ENCODE measurements at regions not wholly inside any gene's neighbourhood (a gene's known extent, or its start where the extent isn't known, plus 50 kb on each side); places are given as distances from the start of the nearest gene placed in this dataset.

GRCh38 chr13:84131249-84131648 lies 249.0 kb upstream of the SLITRK1 start:
- TF ChIP-seq POLR2A (IDR thresholded peaks at IDR 0.05) (no peak), CTCF (IDR thresholded peaks at IDR 0.05 in 4 of 5, conservative IDR thresholded peaks at IDR 0.05 in 1 of 5) (no peak)
